ENCODE measurements at regions not wholly inside any gene's neighbourhood (a gene's known extent, or its start where the extent isn't known, plus 50 kb on each side); places are given as distances from the start of the nearest gene placed in this dataset.
"Not testable (repeated sequence)": the region's sequence is repeated elsewhere in the genome, so short reads cannot be mapped to it uniquely, and the experiment has no call there.

- Mint-ChIP-seq H3K9me3 (no peaks in the 10 kb centered on the region), H3K27me3 (peaks cover 10% of the 10 kb centered on the region), H3K4me1 (no peaks in the 10 kb centered on the region), H3K4me3 (no peak overlapping the region), H3K27ac (no peak overlapping the region), H3K36me3 (peaks cover 2% of the 10 kb centered on the region)
Measured at GRCh38 chr20:36082315-36082915, 72.1 kb upstream of the EPB41L1 start.

- not testable (repeated sequence) for H3K9me3 Mint-ChIP-seq, H3K27ac Mint-ChIP-seq, H3K4me3 Mint-ChIP-seq, H3K4me1 Mint-ChIP-seq, H3K36me3 Mint-ChIP-seq
- H3K27me3 Mint-ChIP-seq, result peaks cover 13% of the 10 kb centered on the region
Measured at GRCh38 chr20:36083200-36083599, 71.3 kb upstream of the EPB41L1 start.

- H3K27me3 Mint-ChIP-seq, result peaks cover 13% of the 10 kb centered on the region
- no peak overlapping the region for H3K4me3 Mint-ChIP-seq
- no peaks in the 10 kb centered on the region for H3K4me1 Mint-ChIP-seq
- peaks cover 2% of the 10 kb centered on the region for H3K36me3 Mint-ChIP-seq
- H3K9me3 Mint-ChIP-seq, result no peaks in the 10 kb centered on the region
- peak overlapping the region; percentile 13 for H3K27ac Mint-ChIP-seq
Measured at GRCh38 chr20:36084356-36084755, 70.2 kb upstream of the EPB41L1 start.

GRCh38 chr20:36084897-36085613 is 69.5 kb upstream of the EPB41L1 start:
- Mint-ChIP-seq H3K27me3 (peaks cover 13% of the 10 kb centered on the region), H3K36me3 (peaks cover 2% of the 10 kb centered on the region), H3K27ac (no peak overlapping the region), H3K4me1 (no peaks in the 10 kb centered on the region), H3K9me3 (no peaks in the 10 kb centered on the region), H3K4me3 (no peak overlapping the region)

- H3K27ac Mint-ChIP-seq, result no peak overlapping the region
- peaks cover 15% of the 10 kb centered on the region for H3K27me3 Mint-ChIP-seq
- H3K9me3 Mint-ChIP-seq, result no peaks in the 10 kb centered on the region
- H3K4me1 Mint-ChIP-seq, result no peaks in the 10 kb centered on the region
- peaks cover 3% of the 10 kb centered on the region for H3K36me3 Mint-ChIP-seq
- no peak overlapping the region for H3K4me3 Mint-ChIP-seq
Measured at GRCh38 chr20:36085686-36086267, 68.8 kb upstream of the EPB41L1 start.

- Mint-ChIP-seq H3K9me3 (no peaks in the 10 kb centered on the region), H3K27me3 (peaks cover 22% of the 10 kb centered on the region), H3K4me1 (no peaks in the 10 kb centered on the region), H3K27ac (no peak overlapping the region), H3K4me3 (no peak overlapping the region), H3K36me3 (peaks cover 3% of the 10 kb centered on the region)
Measured at GRCh38 chr20:36086767-36087166, 67.8 kb upstream of the EPB41L1 start.

GRCh38 chr20:36090223-36090622 is 64.3 kb upstream of the EPB41L1 start:
- no peak overlapping the region for H3K4me3 Mint-ChIP-seq
- H3K36me3 Mint-ChIP-seq, result peaks cover 4% of the 10 kb centered on the region
- no peak overlapping the region for H3K27ac Mint-ChIP-seq
- no peaks in the 10 kb centered on the region for H3K9me3 Mint-ChIP-seq
- peaks cover 11% of the 10 kb centered on the region for H3K4me1 Mint-ChIP-seq
- H3K27me3 Mint-ChIP-seq, result peaks cover 28% of the 10 kb centered on the region

GRCh38 chr20:36091561-36092397 is 62.8 kb upstream of the EPB41L1 start:
- H3K4me1 Mint-ChIP-seq, result peaks cover 16% of the 10 kb centered on the region
- peak overlapping the region; percentile 61 for H3K4me3 Mint-ChIP-seq

GRCh38 chr20:36092398-36093024 is 62.0 kb upstream of the EPB41L1 start:
- peaks cover 4% of the 10 kb centered on the region for H3K36me3 Mint-ChIP-seq
- no peaks in the 10 kb centered on the region for H3K9me3 Mint-ChIP-seq
- peaks cover 16% of the 10 kb centered on the region for H3K4me1 Mint-ChIP-seq
- H3K27me3 Mint-ChIP-seq, result peaks cover 23% of the 10 kb centered on the region
- H3K4me3 Mint-ChIP-seq, result peak overlapping the region; percentile 94
- H3K27ac Mint-ChIP-seq, result no peak overlapping the region

More at GRCh38 chr20:36091561-36092397, 62.8 kb upstream of the EPB41L1 start:
- Mint-ChIP-seq H3K27ac (no peak overlapping the region), H3K27me3 (peaks cover 23% of the 10 kb centered on the region), H3K36me3 (peaks cover 4% of the 10 kb centered on the region), H3K9me3 (no peaks in the 10 kb centered on the region)

- Mint-ChIP-seq H3K4me1 (peaks cover 16% of the 10 kb centered on the region), H3K36me3 (peaks cover 4% of the 10 kb centered on the region), H3K9me3 (no peaks in the 10 kb centered on the region), H3K27me3 (peaks cover 21% of the 10 kb centered on the region), H3K27ac (peak overlapping the region; percentile 68), H3K4me3 (peak overlapping the region; percentile 94)
Measured at GRCh38 chr20:36093025-36093803, 61.3 kb upstream of the EPB41L1 start.

GRCh38 chr20:36093804-36094145 is 60.8 kb upstream of the EPB41L1 start:
- H3K4me3 Mint-ChIP-seq, result peak overlapping the region; percentile 94
- H3K4me1 Mint-ChIP-seq, result peaks cover 16% of the 10 kb centered on the region
- peaks cover 4% of the 10 kb centered on the region for H3K36me3 Mint-ChIP-seq
- no peaks in the 10 kb centered on the region for H3K9me3 Mint-ChIP-seq
- H3K27me3 Mint-ChIP-seq, result peaks cover 21% of the 10 kb centered on the region
- no peak overlapping the region for H3K27ac Mint-ChIP-seq

GRCh38 chr20:36094497-36094896 is 60.0 kb upstream of the EPB41L1 start:
- Mint-ChIP-seq H3K36me3 (peaks cover 4% of the 10 kb centered on the region), H3K4me3 (peak overlapping the region; percentile 94), H3K9me3 (no peaks in the 10 kb centered on the region), H3K27ac (no peak overlapping the region), H3K4me1 (peaks cover 16% of the 10 kb centered on the region), H3K27me3 (peaks cover 21% of the 10 kb centered on the region)

GRCh38 chr20:36096435-36096834 is 58.1 kb upstream of the EPB41L1 start:
- H3K36me3 Mint-ChIP-seq, result peaks cover 2% of the 10 kb centered on the region
- H3K27ac Mint-ChIP-seq, result no peak overlapping the region
- peaks cover 16% of the 10 kb centered on the region for H3K4me1 Mint-ChIP-seq
- H3K27me3 Mint-ChIP-seq, result peaks cover 12% of the 10 kb centered on the region
- H3K4me3 Mint-ChIP-seq, result no peak overlapping the region
- no peaks in the 10 kb centered on the region for H3K9me3 Mint-ChIP-seq

- H3K4me1 Mint-ChIP-seq, result peaks cover 16% of the 10 kb centered on the region
- peaks cover 2% of the 10 kb centered on the region for H3K36me3 Mint-ChIP-seq
- peaks cover 10% of the 10 kb centered on the region for H3K27me3 Mint-ChIP-seq
- H3K9me3 Mint-ChIP-seq, result no peaks in the 10 kb centered on the region
- no peak overlapping the region for H3K27ac Mint-ChIP-seq
- H3K4me3 Mint-ChIP-seq, result no peak overlapping the region
Measured at GRCh38 chr20:36097337-36098151, 57.0 kb upstream of the EPB41L1 start.
